ENCODE measurements at regions not wholly inside any gene's neighbourhood (a gene's known extent, or its start where the extent isn't known, plus 50 kb on each side); places are given as distances from the start of the nearest gene placed in this dataset.

GRCh38 chr4:110675426-110675825 lies 52.5 kb upstream of the PITX2 start:
- DNase-seq (ENCODE audit: low read depth in 2 of 2): no peak

DNA sequence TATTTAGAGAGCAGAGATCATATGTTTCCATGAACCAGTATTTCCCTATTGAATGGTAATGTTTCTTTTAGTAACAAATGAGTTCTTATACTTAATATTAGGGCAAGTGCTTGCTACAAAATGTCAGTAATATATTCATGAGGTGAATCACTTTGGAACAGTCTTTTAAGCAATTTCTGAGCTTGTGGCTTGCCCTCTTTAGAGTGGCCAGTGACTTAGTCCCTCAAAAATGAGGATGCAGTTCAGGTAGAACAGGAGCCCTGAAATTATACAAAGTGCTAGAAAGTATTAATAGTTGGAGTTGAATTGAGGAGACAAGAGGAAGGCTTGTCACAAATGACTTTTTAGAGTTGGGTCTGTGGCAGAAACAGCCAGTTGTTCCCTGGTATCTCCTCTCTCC lies 53.4 kb upstream of the PITX2 start:
- DNase-seq (ENCODE audit: low read depth in 2 of 2): no peak

DNA sequence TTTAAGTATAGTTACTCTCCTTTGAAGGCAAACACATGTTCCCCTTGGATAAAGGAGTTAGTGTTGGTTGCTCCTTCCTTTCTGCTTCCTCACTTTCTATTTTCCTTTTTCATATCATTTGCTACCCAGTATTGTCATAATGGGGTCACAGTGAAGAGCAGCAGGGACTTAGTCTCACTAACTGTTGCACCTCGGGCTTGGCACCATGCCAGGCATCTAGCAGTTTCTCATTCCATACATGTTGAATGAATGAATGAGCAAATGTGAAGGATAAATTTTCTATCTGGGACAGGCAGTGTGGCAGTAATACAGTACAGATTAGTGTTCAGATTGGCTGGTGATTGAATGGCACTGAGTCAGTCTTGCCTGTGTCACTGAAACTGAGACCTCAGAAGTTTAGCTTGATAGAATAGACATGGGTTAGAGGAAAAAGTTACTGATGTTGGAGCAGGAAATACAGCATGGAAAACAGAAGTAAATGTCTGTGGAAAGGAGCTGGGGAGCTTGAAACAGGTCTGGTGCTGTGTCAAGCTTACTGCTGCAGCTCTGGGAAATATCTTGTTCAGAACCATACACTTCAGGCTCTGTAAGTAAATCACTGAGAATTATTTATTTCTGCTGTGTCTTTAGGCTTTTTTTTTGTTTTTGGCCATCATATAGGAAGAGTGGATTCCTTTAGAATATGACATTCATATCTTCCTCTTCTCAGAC lies 55.8 kb upstream of the PITX2 start:
- DNase-seq (ENCODE audit: low read depth in 2 of 2): no peak

DNA sequence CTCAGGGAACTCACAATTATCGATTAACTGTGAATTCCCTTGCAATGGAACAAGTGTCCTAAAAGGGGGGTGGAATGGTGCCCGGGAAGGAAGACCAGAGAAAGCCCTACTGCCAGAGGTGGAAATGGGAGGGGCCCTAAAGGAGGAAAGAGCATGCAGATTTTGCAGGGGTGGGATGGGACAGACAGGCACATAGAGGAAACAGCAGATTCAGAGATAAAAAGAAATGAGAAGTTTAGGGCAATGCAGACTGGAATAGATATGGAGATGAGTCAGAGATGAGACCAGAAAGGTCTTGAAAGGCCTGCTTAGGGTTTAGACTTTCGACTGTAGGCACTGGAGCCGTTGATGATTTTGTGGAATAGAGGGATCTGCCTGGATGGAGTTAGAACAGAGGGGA lies 57.4 kb upstream of the PITX2 start:
- no peak for DNase-seq (ENCODE audit: low read depth in 2 of 2)

- no peak for DNase-seq (ENCODE audit: low read depth in 2 of 2)
Observed at GRCh38 chr4:110681381-110681780, 58.5 kb upstream of the PITX2 start.

- DNase-seq (ENCODE audit: low read depth in 2 of 2): no peak
Observed at GRCh38 chr4:110682311-110682710, 59.4 kb upstream of the PITX2 start.

GRCh38 chr4:110683601-110684000 lies 60.7 kb upstream of the PITX2 start:
- DNase-seq (ENCODE audit: low read depth in 2 of 2): no peak

DNA sequence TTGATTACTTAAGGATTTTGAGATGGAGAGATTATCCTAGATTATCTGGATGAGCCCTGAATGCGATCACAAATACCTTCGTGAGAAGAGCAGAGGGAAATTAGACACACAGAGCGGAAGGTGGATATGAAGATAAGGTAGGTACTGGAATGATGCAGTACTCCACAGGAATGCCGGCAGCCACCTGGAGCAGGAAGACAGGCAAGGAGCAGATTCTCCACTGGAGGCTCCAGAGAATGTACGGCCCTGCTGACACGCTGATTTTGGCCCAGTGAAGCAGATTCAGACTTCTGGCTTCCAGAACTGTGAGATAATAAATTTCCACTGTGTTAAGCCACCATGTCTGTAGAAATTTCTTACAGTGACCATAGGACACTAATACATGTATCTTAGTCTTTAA lies 79.4 kb upstream of the PITX2 start:
- no peak for DNase-seq (ENCODE audit: low read depth in 2 of 2)

GRCh38 chr4:110704748-110705439 lies 82.0 kb upstream of the PITX2 start:
- no peak for DNase-seq (ENCODE audit: low read depth in 2 of 2)

GRCh38 chr4:110705440-110705782 lies 82.5 kb upstream of the PITX2 start:
- no peak for DNase-seq (ENCODE audit: low read depth in 2 of 2)

- no peak for DNase-seq (ENCODE audit: low read depth in 2 of 2)
Observed at GRCh38 chr4:110710070-110710469, 87.2 kb upstream of the PITX2 start.

DNA sequence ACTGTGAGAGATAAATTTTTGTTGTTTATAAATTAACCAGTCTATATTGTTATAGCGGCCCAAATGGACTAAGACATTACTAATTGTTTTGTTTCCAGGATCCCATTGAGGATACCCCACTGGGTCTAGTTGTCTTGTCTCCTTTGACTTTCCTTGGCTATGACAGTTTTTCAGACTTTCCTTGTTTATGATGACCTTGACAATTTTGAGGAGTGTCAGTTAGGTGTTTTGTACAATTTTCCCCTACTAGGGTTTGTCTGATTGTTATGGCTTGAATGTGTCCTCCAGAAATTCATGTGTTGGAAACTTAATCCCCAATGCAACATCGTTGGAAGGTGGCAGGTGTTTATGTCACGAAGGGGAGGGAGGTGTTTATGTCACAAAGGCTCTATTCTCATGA lies 89.6 kb upstream of the PITX2 start:
- DNase-seq (ENCODE audit: low read depth in 2 of 2): no peak

DNA sequence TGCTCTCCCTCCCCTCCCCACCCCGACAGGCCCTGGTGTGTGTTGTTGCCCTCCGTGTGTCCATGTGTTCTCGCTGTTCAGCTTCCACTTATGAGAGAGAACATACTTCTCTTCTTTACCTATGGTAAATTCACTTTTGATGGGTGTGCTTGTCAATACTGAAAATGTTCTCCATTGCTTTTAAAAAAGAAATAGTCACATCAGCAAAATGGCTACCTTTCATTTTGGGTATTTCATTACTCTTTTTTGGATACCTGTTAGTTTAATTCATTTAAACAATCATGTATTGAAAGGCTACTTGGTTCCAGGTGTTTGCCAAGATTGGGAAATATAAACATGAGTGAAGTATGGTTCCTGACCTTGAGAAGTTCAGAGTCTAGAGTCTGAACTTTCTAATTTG lies 107.4 kb upstream of the PITX2 start:
- DNase-seq (ENCODE audit: low read depth in 2 of 2): no peak

- DNase-seq (ENCODE audit: low read depth in 2 of 2): no peak
Observed at GRCh38 chr4:110733901-110734300, 111.0 kb upstream of the PITX2 start.

DNA sequence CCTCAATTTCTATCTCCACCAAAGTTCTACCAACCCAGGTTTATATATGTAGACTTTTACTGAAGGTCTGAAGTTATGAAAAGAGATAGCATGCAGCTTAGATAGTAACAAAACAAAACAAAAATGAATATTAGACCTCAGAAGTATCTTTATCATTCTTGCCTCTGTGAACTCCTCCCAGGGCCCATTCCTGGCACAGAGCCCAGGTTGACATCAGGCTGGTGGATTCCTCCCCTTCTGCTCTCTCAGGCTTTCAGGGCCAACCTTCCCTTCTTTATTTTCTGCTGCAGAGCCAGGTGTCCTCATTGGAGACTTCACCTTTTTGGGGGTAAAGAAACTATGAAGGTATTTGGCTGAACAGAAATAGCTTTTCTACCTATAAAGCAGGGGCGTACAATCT lies 112.8 kb upstream of the PITX2 start:
- no peak for DNase-seq (ENCODE audit: low read depth in 2 of 2)

- no peak for DNase-seq (ENCODE audit: low read depth in 2 of 2)
Observed at GRCh38 chr4:110737931-110738330, 115.1 kb upstream of the PITX2 start.

DNA sequence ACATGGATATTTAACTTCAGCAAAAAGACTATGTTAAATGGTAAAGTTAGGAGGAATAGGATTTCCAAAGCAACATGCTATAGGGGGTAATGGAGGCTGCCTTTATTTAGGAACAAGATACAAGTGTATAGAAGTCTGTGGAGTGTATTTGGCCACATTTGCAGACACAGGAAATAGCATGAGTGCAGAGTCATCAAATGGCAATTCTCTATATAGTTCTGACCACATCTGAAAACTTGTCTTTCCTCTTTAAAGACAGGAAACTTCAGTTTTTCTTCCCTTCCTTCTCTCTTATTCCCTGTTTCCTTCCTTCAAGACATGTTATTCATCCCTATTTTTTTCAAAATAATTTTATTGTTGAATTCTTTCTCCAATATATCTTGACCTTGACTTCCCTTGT lies 119.3 kb upstream of the PITX2 start:
- no peak for DNase-seq (ENCODE audit: low read depth in 2 of 2)

GRCh38 chr4:110748071-110748470 lies 125.2 kb upstream of the PITX2 start:
- no peak for DNase-seq (ENCODE audit: low read depth in 2 of 2)

DNA sequence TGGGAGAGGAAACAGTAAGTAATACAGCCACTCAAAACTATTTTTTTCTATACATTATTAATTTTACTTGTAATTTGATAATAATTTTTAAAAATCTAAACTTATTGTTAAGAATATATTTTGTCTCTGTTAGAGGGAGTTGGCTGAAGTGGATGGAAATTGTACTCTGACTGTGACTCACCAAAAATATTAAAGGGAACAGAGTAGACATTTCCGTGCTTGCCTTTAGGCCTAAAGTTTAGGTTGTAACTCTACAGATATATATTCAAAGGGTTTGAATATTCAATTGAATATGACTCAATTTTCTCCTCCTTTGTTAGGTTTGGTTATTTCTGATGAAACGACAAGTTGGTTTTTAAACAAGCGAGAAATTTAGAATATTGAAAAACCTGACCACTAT lies 128.3 kb upstream of the PITX2 start:
- no peak for DNase-seq (ENCODE audit: low read depth in 2 of 2)

DNA sequence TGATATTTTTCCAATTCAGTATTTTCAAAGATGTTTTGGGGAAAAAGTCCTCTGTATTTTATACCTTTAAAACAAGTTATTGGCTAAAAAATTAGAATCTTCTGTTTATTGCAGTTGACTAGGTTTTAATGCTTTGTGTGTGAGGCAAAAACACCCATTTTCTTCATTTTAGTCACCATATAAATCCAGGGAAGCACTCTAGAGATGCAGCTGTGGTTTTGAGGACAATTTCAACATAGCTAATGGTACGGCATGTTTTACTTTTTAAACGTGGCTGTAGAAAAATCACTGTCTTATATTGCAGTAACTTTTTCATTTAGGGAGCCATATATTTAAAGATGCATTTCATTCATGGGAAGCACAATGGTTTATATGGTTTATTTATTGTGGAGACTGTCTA lies 129.1 kb upstream of the PITX2 start:
- DNase-seq (ENCODE audit: low read depth in 2 of 2): no peak

DNA sequence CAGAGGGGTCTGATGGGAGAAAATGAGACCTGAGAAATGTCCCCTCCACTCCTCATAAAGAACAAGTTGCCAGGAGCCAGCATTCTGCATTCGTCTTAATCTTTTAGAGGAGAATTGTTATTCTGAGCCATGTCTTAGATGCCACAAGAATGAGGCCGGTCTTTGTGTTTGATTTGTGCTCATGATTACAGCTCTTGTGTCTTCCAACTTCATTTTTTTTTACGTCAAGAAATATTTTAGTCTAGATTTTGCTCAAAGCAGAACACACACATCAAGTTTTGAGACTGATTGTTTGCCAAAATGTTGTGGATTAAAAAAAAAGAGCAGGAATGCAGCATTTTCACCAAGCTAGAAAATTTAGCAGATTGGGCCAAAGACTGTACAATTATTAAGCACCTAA lies 130.6 kb upstream of the PITX2 start:
- no peak for DNase-seq (ENCODE audit: low read depth in 2 of 2)

GRCh38 chr4:110754716-110755115 lies 131.8 kb upstream of the PITX2 start:
- DNase-seq (ENCODE audit: low read depth in 2 of 2): no peak

GRCh38 chr4:110769578-110769977 lies 146.7 kb upstream of the PITX2 start:
- no peak for DNase-seq (ENCODE audit: low read depth in 2 of 2)

- no peak for DNase-seq (ENCODE audit: low read depth in 2 of 2)
Observed at GRCh38 chr4:110770353-110770752, 147.5 kb upstream of the PITX2 start.
